Nephron progenitor cell (in vitro differentiated cells): ENCODE measurements at regions not wholly inside any gene's neighbourhood (a gene's known extent, or its start where the extent isn't known, plus 50 kb on each side); places are given as distances from the start of the nearest gene placed in this dataset.

Source experiments
- DNase-seq: peaks from one replicate; pipeline ENCODE4 v3.0.0; 2021
- H3K27ac Mint-ChIP-seq: 2 replicates; pipeline ENCODE4 v1.8.0; 2021; ENCODE audit warnings: mild to moderate bottlenecking, moderate library complexity, mixed read lengths
- H3K27me3 Mint-ChIP-seq: 2 replicates; pipeline ENCODE4 v1.8.0; 2021; ENCODE audit warnings: mild to moderate bottlenecking, low read depth, mixed read lengths; ENCODE audit not compliant: poor library complexity
- H3K36me3 Mint-ChIP-seq: 2 replicates; pipeline ENCODE4 v1.8.0; 2021; ENCODE audit warnings: low read depth, mixed read lengths
- H3K4me1 Mint-ChIP-seq: 2 replicates; pipeline ENCODE4 v1.8.0; 2021; ENCODE audit warnings: mixed read lengths
- H3K4me3 Mint-ChIP-seq: 2 replicates; pipeline ENCODE4 v1.8.0; 2021; ENCODE audit warnings: mild to moderate bottlenecking, moderate library complexity, mixed read lengths
- H3K9me3 Mint-ChIP-seq: 2 replicates; pipeline ENCODE4 v1.8.0; 2021; ENCODE audit warnings: mild to moderate bottlenecking, moderate library complexity, mixed read lengths
- TF ChIP-seq, protein P1 (sequence below): fragments of 200-600 bp; sonication (generic); IDR thresholded peaks from 2 replicates; pipeline ENCODE4 v1.5.0; 2021; ENCODE audit warnings: antibody characterized with exemption

DNA sequence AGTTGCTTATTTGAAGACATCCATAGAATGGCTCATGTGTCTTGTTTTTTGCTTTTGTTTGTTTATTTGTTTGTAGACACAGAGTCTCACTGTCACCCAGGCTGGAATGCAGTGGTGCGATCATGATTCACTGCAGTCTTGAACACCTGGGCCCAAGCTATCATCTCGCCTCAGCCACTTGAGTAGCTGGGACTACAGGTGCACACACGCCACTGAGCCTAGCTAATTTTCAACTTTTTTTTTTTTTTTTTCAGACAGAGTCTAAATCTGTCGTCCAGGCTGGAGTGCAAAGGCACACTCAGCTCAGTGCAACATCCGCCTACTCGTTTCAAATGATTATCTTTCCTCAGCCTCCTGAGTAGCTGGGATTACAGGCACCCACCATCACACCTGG, 83.3 kb upstream of the KLF6 start:
- H3K9me3 Mint-ChIP-seq = no peaks in the 10 kb centered on the region
- H3K4me1 Mint-ChIP-seq = peaks cover 40% of the 10 kb centered on the region
- H3K4me3 Mint-ChIP-seq = no peak overlapping the region
- TF ChIP-seq, protein P1, sequence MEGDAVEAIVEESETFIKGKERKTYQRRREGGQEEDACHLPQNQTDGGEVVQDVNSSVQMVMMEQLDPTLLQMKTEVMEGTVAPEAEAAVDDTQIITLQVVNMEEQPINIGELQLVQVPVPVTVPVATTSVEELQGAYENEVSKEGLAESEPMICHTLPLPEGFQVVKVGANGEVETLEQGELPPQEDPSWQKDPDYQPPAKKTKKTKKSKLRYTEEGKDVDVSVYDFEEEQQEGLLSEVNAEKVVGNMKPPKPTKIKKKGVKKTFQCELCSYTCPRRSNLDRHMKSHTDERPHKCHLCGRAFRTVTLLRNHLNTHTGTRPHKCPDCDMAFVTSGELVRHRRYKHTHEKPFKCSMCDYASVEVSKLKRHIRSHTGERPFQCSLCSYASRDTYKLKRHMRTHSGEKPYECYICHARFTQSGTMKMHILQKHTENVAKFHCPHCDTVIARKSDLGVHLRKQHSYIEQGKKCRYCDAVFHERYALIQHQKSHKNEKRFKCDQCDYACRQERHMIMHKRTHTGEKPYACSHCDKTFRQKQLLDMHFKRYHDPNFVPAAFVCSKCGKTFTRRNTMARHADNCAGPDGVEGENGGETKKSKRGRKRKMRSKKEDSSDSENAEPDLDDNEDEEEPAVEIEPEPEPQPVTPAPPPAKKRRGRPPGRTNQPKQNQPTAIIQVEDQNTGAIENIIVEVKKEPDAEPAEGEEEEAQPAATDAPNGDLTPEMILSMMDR = no peak
- DNase-seq = no peak
- no peak overlapping the region for H3K27ac Mint-ChIP-seq
- H3K36me3 Mint-ChIP-seq = no peaks in the 10 kb centered on the region
- H3K27me3 Mint-ChIP-seq = peaks cover 8% of the 10 kb centered on the region

DNA sequence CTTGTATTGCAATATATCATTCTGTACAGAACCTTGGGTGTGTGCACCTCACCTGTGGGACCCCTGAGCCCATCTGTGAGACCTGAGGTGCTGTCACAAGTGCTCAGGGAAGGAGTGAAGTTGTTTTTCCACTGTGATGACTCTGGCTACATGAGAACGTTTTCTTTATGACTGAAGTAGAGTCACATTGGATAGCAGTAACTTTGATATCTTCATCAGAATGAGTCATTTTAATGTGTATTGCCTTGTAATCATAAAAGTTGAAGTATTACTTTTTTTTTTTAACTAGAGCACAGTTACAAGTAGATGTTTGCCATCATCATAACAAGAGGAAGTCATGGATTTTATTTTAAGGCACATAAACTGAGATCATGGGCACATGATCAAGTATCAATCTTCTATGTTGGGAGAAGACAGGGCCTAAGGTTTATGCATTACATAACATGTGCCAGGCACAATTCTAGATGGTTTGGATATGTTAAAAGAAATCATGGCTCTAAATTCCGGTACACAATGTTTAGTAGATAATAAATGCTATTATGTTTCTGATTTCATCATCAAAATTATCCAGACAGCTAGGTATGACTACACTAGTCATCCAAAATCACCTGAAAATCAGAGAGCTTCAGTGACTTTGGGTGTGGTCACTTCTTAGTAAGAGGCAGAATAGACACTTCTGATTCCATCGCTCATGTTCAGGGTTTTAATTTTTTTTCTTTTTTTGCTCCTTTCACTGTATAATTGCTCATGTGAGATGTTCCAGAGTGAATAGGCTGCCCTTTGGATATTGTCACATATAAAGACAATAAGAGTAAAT, 82.7 kb upstream of the KLF6 start:
- TF ChIP-seq, protein P1 = no peak
- H3K4me3 Mint-ChIP-seq = no peak overlapping the region

DNA sequence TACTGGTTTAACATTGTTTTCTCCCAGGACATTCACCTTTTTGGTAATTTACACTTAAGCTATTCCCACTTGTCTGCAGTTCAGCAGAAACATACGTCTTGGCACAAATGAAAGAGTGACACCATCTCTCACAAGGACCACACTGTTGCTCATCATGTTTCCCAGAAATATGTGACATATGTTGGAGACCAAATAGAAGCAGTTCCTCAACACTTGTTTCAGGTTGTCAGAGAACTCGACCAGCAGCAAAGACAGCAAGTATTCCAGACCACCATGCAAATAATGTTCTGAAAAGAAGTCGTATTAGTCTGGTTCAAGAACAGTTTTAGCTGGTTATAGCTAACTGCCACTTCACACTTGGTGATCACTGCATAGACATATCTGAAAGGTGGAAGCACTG, 81.3 kb upstream of the KLF6 start:
- Mint-ChIP-seq H3K4me1 (peaks cover 29% of the 10 kb centered on the region), H3K36me3 (no peaks in the 10 kb centered on the region), H3K4me3 (no peak overlapping the region), H3K9me3 (no peaks in the 10 kb centered on the region), H3K27me3 (peaks cover 8% of the 10 kb centered on the region), H3K27ac (no peak overlapping the region)
- TF ChIP-seq, protein P1 = no peak
- DNase-seq = no peak

More for the DNA sequence above, 82.7 kb upstream of the KLF6 start:
- peaks cover 8% of the 10 kb centered on the region for H3K27me3 Mint-ChIP-seq
- H3K4me1 Mint-ChIP-seq = peaks cover 34% of the 10 kb centered on the region
- DNase-seq = no peak
- H3K36me3 Mint-ChIP-seq = no peaks in the 10 kb centered on the region
- no peak overlapping the region for H3K27ac Mint-ChIP-seq
- no peaks in the 10 kb centered on the region for H3K9me3 Mint-ChIP-seq

DNA sequence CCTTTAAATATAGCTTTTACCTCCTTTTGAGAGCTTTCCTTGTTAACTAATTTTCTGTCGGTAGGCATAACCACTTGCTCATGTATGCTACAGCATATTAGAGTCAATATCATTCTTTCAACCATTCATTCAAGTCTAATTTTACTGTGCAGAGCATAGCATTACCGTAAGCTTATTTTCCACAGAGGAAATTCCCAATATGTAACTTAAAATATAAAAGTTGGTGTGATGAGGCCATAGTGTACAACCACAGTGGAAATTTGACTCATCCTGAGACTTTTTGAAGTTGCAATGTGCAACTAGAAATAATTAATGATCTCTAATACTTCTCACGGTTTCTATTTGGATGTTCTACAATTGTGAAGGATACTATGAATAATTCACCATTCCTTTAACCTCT, 80.6 kb upstream of the KLF6 start:
- no peak for DNase-seq
- no peak overlapping the region for H3K4me3 Mint-ChIP-seq
- peaks cover 28% of the 10 kb centered on the region for H3K4me1 Mint-ChIP-seq
- no peaks in the 10 kb centered on the region for H3K9me3 Mint-ChIP-seq
- H3K27me3 Mint-ChIP-seq = peaks cover 8% of the 10 kb centered on the region
- no peaks in the 10 kb centered on the region for H3K36me3 Mint-ChIP-seq
- TF ChIP-seq, protein P1 = no peak
- H3K27ac Mint-ChIP-seq = no peak overlapping the region

DNA sequence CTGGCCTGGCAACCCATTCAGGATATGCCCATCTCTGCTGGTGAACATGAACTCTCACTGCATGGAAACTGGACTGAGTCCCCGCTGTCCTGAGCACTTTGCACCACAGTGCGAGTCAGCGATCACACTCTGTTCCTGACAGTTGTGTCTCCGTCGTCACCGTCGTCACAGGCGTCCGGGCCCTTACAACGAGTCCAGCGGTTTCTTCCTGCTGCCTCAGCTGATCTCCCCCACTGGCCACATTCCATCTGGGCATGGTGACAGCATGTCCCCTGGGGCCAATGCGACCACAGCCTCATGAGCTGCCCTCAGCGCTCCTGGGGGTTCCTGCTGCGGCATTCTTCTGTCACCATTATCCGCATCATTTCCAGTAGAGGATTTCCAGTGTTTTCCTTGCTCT, 76.8 kb upstream of the KLF6 start:
- Mint-ChIP-seq H3K27me3 (peaks cover 4% of the 10 kb centered on the region), H3K9me3 (no peaks in the 10 kb centered on the region), H3K27ac (no peak overlapping the region), H3K4me3 (no peak overlapping the region), H3K4me1 (peaks cover 15% of the 10 kb centered on the region), H3K36me3 (no peaks in the 10 kb centered on the region)
- DNase-seq = no peak
- TF ChIP-seq, protein P1 = no peak
